ENCODE measurements at regions not wholly inside any gene's neighbourhood (a gene's known extent, or its start where the extent isn't known, plus 50 kb on each side); places are given as distances from the start of the nearest gene placed in this dataset.

DNA sequence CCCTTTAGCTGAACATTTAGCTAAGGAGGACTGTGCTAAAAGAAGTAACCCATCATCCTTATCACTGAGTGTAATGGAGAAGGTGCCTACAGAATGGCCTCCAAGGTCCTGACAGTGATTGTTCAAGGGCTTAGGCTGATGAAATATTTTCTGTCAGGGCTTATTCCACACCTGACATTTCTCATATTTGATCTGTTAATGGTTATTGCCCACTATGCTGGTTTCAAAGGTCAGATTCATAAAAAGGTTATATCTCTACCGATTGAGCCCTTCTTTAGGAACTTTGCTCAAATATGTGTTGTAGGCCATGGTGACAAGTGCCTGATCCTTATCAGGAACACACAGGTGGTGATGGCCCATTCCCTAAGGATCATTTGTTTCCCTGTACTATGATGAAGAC, 766.4 kb upstream of the ADGRL2 start:
- no peak for TF ChIP-seq POLR2AphosphoS5 (IDR thresholded peaks at IDR 0.05; ENCODE audit: low read depth)
- TF ChIP-seq CTCF (IDR thresholded peaks at IDR 0.05; ENCODE audit: insufficient read depth, low read length) = no peak
- no peak for TF ChIP-seq REST (IDR thresholded peaks at IDR 0.05; ENCODE audit: insufficient replicate concordance, low read depth)
- TF ChIP-seq SPI1 (IDR thresholded peaks at IDR 0.05; ENCODE audit: borderline replicate concordance, low read depth) = no peak
